Choroid plexus epithelial cell (primary cell): ENCODE measurements at regions not wholly inside any gene's neighbourhood (a gene's known extent, or its start where the extent isn't known, plus 50 kb on each side); places are given as distances from the start of the nearest gene placed in this dataset.
"Not testable (repeated sequence)": the region's sequence is repeated elsewhere in the genome, so short reads cannot be mapped to it uniquely, and the experiment has no call there.

Experiments used
- DNase-seq: peaks from one replicate; pipeline ENCODE4 v3.0.0-alpha.2; 2010; ENCODE audit warnings: low read depth
- H3K4me3 ChIP-seq: 2 replicates; pipeline ENCODE4 v1.5.1; 2011; ENCODE audit warnings: low read depth, mild to moderate bottlenecking, control low read depth, low read length, moderate library complexity
- TF ChIP-seq, protein P1 (sequence below): conservative IDR thresholded peaks from 2 replicates; pipeline ENCODE4 v1.5.1; 2011; ENCODE audit warnings: low read depth, mild to moderate bottlenecking, control low read depth, inconsistent platforms, low read length, moderate library complexity

DNA sequence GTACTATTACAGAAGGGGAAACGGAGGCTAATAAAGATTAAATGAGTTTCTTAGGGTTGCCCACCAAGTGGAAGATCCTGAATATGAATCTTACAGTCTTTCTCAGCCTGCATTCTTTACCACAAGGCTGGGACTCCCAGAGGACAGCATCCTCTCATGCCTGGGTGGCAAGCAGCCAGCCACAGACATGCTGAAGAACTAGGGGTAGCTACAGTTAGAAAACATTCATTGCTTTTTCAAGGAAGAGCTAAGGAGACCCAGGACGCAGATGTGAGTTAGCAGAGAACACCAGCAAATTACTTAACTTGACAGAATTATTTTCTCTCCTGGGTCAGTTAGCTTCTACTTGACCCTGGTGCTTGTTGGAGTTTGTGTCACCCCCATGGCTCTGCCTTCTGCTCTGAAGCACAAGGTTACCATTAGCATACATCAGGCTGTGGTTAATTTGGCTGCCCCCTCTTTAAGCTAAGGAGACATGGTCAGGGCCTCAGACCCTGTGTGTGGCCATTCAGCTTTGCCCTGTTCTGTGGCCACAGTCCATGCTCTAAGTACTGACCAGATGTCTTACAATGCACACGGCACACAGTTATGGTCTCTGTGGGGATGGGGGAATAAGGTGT, 132.3 kb upstream of the TNP1 start:
- no peak overlapping the region for H3K4me3 ChIP-seq
- TF ChIP-seq, protein P1, sequence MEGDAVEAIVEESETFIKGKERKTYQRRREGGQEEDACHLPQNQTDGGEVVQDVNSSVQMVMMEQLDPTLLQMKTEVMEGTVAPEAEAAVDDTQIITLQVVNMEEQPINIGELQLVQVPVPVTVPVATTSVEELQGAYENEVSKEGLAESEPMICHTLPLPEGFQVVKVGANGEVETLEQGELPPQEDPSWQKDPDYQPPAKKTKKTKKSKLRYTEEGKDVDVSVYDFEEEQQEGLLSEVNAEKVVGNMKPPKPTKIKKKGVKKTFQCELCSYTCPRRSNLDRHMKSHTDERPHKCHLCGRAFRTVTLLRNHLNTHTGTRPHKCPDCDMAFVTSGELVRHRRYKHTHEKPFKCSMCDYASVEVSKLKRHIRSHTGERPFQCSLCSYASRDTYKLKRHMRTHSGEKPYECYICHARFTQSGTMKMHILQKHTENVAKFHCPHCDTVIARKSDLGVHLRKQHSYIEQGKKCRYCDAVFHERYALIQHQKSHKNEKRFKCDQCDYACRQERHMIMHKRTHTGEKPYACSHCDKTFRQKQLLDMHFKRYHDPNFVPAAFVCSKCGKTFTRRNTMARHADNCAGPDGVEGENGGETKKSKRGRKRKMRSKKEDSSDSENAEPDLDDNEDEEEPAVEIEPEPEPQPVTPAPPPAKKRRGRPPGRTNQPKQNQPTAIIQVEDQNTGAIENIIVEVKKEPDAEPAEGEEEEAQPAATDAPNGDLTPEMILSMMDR: no peak
- peak; percentile 52 for DNase-seq

- TF ChIP-seq, protein P1: no peak
- peak; percentile 74 for DNase-seq
- H3K4me3 ChIP-seq: no peak overlapping the region
Observed at GRCh38 chr2:216991563-216991962, 131.7 kb upstream of the TNP1 start.

GRCh38 chr2:216989340-216990129, 129.7 kb upstream of the TNP1 start:
- H3K4me3 ChIP-seq: no peak overlapping the region
- TF ChIP-seq, protein P1: peak; percentile 60
- DNase-seq: peak; percentile 69

- no peak for DNase-seq
- TF ChIP-seq, protein P1: no peak
- no peak overlapping the region for H3K4me3 ChIP-seq
Observed at GRCh38 chr2:216987252-216987821, 127.5 kb upstream of the TNP1 start.

DNA sequence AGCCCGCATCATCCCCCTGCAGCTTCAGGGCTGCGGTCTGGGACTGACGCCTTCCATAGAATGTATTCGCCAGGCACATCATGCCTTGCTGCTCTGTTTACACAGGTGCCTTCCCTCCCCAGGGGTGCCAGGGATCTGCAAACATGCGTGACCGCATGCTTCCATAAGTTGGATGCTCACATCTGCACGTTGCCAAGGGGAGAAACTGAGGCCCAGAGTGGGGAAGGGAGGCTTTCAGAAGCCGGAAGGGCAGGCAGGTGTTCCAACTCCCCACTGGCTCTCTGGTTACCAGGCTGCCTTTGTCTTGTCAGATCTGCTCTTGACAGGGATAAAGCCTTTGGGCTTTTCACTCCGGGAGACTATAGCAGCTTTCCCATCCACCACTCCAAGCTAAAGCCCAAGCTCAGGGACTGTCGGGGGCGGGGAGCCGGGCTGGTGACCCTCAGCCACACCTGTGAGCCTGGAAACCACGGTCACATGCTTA, 125.8 kb upstream of the TNP1 start:
- TF ChIP-seq, protein P1: no peak
- no peak for DNase-seq
- H3K4me3 ChIP-seq: no peak overlapping the region

DNA sequence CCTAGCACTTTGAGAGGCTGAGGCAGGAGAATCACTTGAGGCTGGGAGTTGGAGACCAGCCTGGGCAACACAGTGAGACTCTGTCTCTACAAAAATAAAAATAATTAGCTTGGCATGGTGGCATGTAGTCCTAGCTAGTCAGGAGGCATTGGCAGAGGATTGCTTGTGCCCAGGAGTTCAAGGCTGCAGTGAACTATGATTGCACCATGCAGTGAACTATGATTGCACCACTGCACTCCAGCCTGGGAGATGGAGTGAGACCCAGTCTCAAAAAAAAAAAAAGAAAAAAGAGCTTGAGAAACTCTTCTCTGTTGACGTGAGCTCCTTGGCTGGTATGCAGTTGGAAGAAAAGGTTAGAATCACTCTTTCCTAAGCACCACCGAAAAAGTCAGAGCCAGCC, 125.1 kb upstream of the TNP1 start:
- TF ChIP-seq, protein P1: no peak
- no peak overlapping the region for H3K4me3 ChIP-seq
- DNase-seq: no peak

- DNase-seq, H3K4me3 ChIP-seq: not testable (repeated sequence)
Observed at GRCh38 chr2:216981951-216982350, 122.1 kb upstream of the TNP1 start.

- not testable (repeated sequence) for H3K4me3 ChIP-seq, DNase-seq
Observed at GRCh38 chr2:216980510-216980909, 120.6 kb upstream of the TNP1 start.
